ENCODE measurements at regions not wholly inside any gene's neighbourhood (a gene's known extent, or its start where the extent isn't known, plus 50 kb on each side); places are given as distances from the start of the nearest gene placed in this dataset.

DNA sequence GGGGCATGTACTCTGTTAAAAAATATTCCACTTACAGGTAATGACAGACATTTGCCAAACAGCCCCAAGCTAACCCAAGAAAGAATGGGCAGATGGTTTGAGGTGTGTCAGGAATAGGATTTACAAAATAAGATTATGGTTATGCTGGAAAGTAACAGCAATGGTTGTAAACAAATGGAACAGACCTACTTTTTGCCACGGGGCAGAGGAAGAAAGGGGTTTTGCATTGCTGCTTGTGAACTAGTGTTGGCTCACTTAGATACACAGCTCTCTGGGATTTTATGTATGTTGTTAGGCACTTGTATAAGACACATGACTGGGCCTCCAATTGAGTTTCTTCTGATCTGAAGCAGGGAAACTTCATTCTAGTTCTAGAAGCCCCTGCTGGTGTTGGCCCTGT, 191.5 kb upstream of the GDNF start:
- Histone ChIP-seq H3K9ac (ENCODE audit: insufficient read depth in 1 of 2, low read length in 2 of 2) (no peak overlapping the region), H3K36me3 (ENCODE audit: control insufficient read depth in 4 of 4, insufficient read depth in 4 of 4, low read length in 4 of 4) (no peaks in the 10 kb centered on the region), H3K4me1 (ENCODE audit: control insufficient read depth in 5 of 5, insufficient read depth in 5 of 5, low read length in 5 of 5) (peaks cover 0 to 4% (median 0%) of the 10 kb centered on the region in 5 donors), H3K27ac (ENCODE audit: low read depth in 1 of 2, low read length in 1 of 2) (no peak overlapping the region), H3K9me3 (ENCODE audit: control insufficient read depth in 4 of 4, insufficient read depth in 3 of 4, low read length in 3 of 4) (no peaks in the 10 kb centered on the region), H3K27me3 (ENCODE audit: control insufficient read depth in 3 of 3, insufficient read depth in 3 of 3, low read length in 2 of 3) (no peaks in the 10 kb centered on the region), H3K4me3 (no peak overlapping the region)
- no peak for ATAC-seq (ENCODE audit: insufficient read depth, low FRiP score)
- TF ChIP-seq, protein P1, sequence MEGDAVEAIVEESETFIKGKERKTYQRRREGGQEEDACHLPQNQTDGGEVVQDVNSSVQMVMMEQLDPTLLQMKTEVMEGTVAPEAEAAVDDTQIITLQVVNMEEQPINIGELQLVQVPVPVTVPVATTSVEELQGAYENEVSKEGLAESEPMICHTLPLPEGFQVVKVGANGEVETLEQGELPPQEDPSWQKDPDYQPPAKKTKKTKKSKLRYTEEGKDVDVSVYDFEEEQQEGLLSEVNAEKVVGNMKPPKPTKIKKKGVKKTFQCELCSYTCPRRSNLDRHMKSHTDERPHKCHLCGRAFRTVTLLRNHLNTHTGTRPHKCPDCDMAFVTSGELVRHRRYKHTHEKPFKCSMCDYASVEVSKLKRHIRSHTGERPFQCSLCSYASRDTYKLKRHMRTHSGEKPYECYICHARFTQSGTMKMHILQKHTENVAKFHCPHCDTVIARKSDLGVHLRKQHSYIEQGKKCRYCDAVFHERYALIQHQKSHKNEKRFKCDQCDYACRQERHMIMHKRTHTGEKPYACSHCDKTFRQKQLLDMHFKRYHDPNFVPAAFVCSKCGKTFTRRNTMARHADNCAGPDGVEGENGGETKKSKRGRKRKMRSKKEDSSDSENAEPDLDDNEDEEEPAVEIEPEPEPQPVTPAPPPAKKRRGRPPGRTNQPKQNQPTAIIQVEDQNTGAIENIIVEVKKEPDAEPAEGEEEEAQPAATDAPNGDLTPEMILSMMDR (IDR thresholded peaks at IDR 0.05; ENCODE audit: control extremely low read depth, extremely low read depth): no peak
- WGBS, 2 donors: 82 to 86% methylated on average over 1 of the region's 1 CpG
- DNase-seq: no peak

DNA sequence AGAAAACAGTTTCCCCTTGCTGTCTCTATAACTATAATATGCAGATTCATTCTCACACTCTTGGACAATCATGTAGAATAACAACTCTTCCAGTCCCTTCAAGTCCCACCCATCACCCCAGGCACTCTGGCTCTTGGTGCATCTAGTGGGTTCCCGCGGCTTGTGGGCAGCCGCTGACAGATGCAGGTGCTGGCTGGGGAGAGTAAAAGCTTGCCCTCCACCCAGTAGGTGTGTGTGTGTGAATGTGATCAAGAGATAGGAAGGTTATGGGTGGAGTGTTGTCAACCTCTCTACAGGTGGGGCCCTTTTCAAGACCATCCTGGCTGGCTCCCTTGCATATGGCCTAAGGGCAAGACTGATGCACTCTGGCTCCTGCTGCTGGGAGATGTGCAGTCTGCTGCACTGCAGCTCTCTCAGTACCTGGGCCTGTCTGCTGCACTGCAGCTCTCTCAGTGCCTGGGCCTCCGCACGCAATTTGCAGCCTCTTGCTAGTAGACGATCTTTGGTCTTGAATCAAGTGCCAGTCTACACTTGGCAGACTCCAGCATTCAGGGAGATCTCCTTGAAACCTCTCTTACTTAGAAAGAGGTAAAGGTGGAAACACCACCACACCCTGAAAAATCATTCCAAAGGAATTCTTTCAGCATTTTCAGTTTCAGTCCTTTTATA, 189.7 kb upstream of the GDNF start:
- 85 to 91% methylated on average over 6 of the region's 6 CpGs for WGBS, 2 donors
- Histone ChIP-seq H3K36me3 (ENCODE audit: control insufficient read depth in 4 of 4, insufficient read depth in 4 of 4, low read length in 4 of 4) (no peaks in the 10 kb centered on the region), H3K9me3 (ENCODE audit: control insufficient read depth in 4 of 4, insufficient read depth in 3 of 4, low read length in 3 of 4) (no peaks in the 10 kb centered on the region), H3K9ac (ENCODE audit: insufficient read depth in 1 of 2, low read length in 2 of 2) (no peak overlapping the region), H3K27me3 (ENCODE audit: control insufficient read depth in 3 of 3, insufficient read depth in 3 of 3, low read length in 2 of 3) (no peaks in the 10 kb centered on the region), H3K27ac (ENCODE audit: low read depth in 1 of 2, low read length in 1 of 2) (no peak overlapping the region), H3K4me3 (no peak overlapping the region), H3K4me1 (ENCODE audit: control insufficient read depth in 5 of 5, insufficient read depth in 5 of 5, low read length in 5 of 5) (peaks cover 0 to 4% (median 0%) of the 10 kb centered on the region in 5 donors)
- DNase-seq (no peak), ATAC-seq (ENCODE audit: insufficient read depth, low FRiP score) (no peak)
- TF ChIP-seq, protein P1 (IDR thresholded peaks at IDR 0.05; ENCODE audit: control extremely low read depth, extremely low read depth): no peak

DNA sequence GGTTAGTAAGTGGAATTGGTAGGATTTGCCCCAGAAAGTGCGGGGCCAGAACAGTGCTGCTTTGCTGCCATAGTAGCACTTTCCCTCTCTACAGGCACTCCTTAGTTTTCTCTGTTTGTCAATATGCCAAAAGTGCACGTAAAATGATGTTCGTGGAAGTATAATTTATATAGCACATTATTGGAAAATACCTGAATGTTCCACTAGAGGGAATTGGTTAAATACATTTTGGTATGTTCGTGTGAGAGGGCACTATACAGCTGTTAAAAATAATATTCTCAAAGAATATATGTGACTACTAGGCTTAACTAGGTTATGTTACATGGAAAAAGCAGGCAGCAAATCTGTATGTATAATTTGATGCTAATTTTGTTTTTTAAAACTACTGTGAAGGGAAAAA, 184.0 kb upstream of the GDNF start:
- peaks cover 0 to 3% (median 0%) of the 10 kb centered on the region in 3 donors for H3K27me3 ChIP-seq (ENCODE audit: control insufficient read depth in 3 of 3, insufficient read depth in 3 of 3, low read length in 2 of 3)
- H3K4me3 ChIP-seq: no peak overlapping the region
- 54 to 67% methylated on average over 4 of the region's 4 CpGs for WGBS, 2 donors
- no peak overlapping the region for H3K9ac ChIP-seq (ENCODE audit: insufficient read depth in 1 of 2, low read length in 2 of 2)
- H3K36me3 ChIP-seq (ENCODE audit: control insufficient read depth in 4 of 4, insufficient read depth in 4 of 4, low read length in 4 of 4): no peaks in the 10 kb centered on the region
- no peak overlapping the region for H3K27ac ChIP-seq (ENCODE audit: low read depth in 1 of 2, low read length in 1 of 2)
- ATAC-seq (ENCODE audit: insufficient read depth, low FRiP score) (no peak), DNase-seq (no peak)
- TF ChIP-seq, protein P1 (IDR thresholded peaks at IDR 0.05; ENCODE audit: control extremely low read depth, extremely low read depth): no peak
- peaks cover 0 to 2% (median 0%) of the 10 kb centered on the region in 4 donors for H3K9me3 ChIP-seq (ENCODE audit: control insufficient read depth in 4 of 4, insufficient read depth in 3 of 4, low read length in 3 of 4)
- no peaks in the 10 kb centered on the region for H3K4me1 ChIP-seq (ENCODE audit: control insufficient read depth in 5 of 5, insufficient read depth in 5 of 5, low read length in 5 of 5)

DNA sequence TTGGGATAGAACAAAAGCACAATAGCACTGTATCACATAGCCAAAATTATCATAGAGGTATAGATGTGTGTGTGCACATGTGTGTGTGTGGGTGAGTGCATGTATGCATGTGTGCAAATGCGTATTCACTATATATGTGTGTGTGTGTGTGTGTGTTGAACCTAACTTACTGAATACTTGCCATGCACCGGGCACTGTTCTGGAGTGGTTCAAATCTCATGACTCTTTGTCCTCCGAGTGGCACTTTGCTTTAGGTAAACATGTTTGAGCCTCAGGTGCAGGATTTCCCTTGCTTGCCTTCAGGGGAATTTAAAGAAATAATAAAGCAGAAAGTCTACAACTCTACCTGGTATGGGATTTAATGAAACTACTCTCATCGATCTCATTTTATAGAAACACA, 183.5 kb upstream of the GDNF start:
- H3K27ac ChIP-seq (ENCODE audit: low read depth in 1 of 2, low read length in 1 of 2): no peak overlapping the region
- H3K4me1 ChIP-seq (ENCODE audit: control insufficient read depth in 5 of 5, insufficient read depth in 5 of 5, low read length in 5 of 5): no peaks in the 10 kb centered on the region
- H3K36me3 ChIP-seq (ENCODE audit: control insufficient read depth in 4 of 4, insufficient read depth in 4 of 4, low read length in 4 of 4): no peaks in the 10 kb centered on the region
- no peak overlapping the region for H3K9ac ChIP-seq (ENCODE audit: insufficient read depth in 1 of 2, low read length in 2 of 2)
- H3K9me3 ChIP-seq (ENCODE audit: control insufficient read depth in 4 of 4, insufficient read depth in 3 of 4, low read length in 3 of 4): peaks cover 0 to 2% (median 0%) of the 10 kb centered on the region in 4 donors
- no peak overlapping the region for H3K4me3 ChIP-seq
- 63 to 73% methylated on average over 4 of the region's 4 CpGs for WGBS, 2 donors
- ATAC-seq (ENCODE audit: insufficient read depth, low FRiP score): no peak
- peak; percentile 36 to 77 (median 49) for DNase-seq
- TF ChIP-seq, protein P1 (IDR thresholded peaks at IDR 0.05; ENCODE audit: control extremely low read depth, extremely low read depth): no peak
- peaks cover 0 to 3% (median 0%) of the 10 kb centered on the region in 3 donors for H3K27me3 ChIP-seq (ENCODE audit: control insufficient read depth in 3 of 3, insufficient read depth in 3 of 3, low read length in 2 of 3)
